ENCODE measurements at regions not wholly inside any gene's neighbourhood (a gene's known extent, or its start where the extent isn't known, plus 50 kb on each side); places are given as distances from the start of the nearest gene placed in this dataset.
"Not testable (repeated sequence)": the region's sequence is repeated elsewhere in the genome, so short reads cannot be mapped to it uniquely, and the experiment has no call there.

- H3K9ac ChIP-seq (ENCODE audit: low read depth, low read length); intact Hi-C loops (cut with micrococcal nuclease); H2BK15ac ChIP-seq (ENCODE audit: low read depth, low read length); dilution Hi-C loops (cut with HindIII; ENCODE audit: low sequenced_read_pairs, unreplicated experiment); H3K9me1 ChIP-seq (ENCODE audit: insufficient read depth, low read length); H4K91ac ChIP-seq (ENCODE audit: insufficient read depth, low read depth, low read length); H3K79me1 ChIP-seq (ENCODE audit: low read depth in 1 of 2, low read length in 2 of 2); H2BK20ac ChIP-seq (ENCODE audit: low read depth, low read length); H3K27ac ChIP-seq (ENCODE audit: insufficient read depth, low read length); H3K4me3 ChIP-seq (ENCODE audit: insufficient read depth, low read depth, low read length); H2AK5ac ChIP-seq (ENCODE audit: low read depth, low read length); H3K14ac ChIP-seq (replicated peaks; ENCODE audit: low read depth, low read length); H3K23ac ChIP-seq (ENCODE audit: low read depth, low read length); H2BK120ac ChIP-seq (ENCODE audit: low read depth, low read length); H3K56ac ChIP-seq (ENCODE audit: extremely low read depth, insufficient read depth, low read length); H4K20me1 ChIP-seq (ENCODE audit: insufficient read depth, low read length); H3K27me3 ChIP-seq (ENCODE audit: control insufficient read depth, insufficient read depth, low read length); H2BK5ac ChIP-seq (ENCODE audit: low read depth, low read length, poor library complexity, severe bottlenecking); DNase-seq; H3K4me2 ChIP-seq (ENCODE audit: low read depth, low read length); CTCF ChIA-PET; POLR2A ChIA-PET (ENCODE audit: unreplicated experiment); H3K9me3 ChIP-seq (ENCODE audit: control insufficient read depth, insufficient read depth, low read length); H4K5ac ChIP-seq (ENCODE audit: low read depth, low read length); H2AFZ ChIP-seq (replicated peaks; ENCODE audit: low read length, poor library complexity); in situ Hi-C loops (cut with MboI; ENCODE audit: low sequenced_read_pairs); H4K8ac ChIP-seq (ENCODE audit: low read depth in 2 of 2, low read length in 2 of 2); BruUV-seq (replicated peaks); H3K36me3 ChIP-seq (ENCODE audit: control insufficient read depth, insufficient read depth, low read length); H2AK9ac ChIP-seq (replicated peaks; ENCODE audit: low read depth, low read length, poor library complexity); H3K4me1 ChIP-seq (ENCODE audit: control insufficient read depth, insufficient read depth, low read length); H3K18ac ChIP-seq (ENCODE audit: low read depth, low read length); H3K4ac ChIP-seq (ENCODE audit: low read depth, low read length); ATAC-seq (ENCODE audit: low read depth): not testable (repeated sequence)
- no CpG with 5 or more reads among the region's 1 CpG for WGBS, 2 experiments (ENCODE audit: extremely low coverage in 2 of 2, insufficient read length in 1 of 2)
Measured at GRCh38 chr22:47346287-47346686, 583.8 kb downstream of the TBC1D22A start.

Measured in IMR-90 (cell line).